WTC11 (cell line): ENCODE measurements at regions not wholly inside any gene's neighbourhood (a gene's known extent, or its start where the extent isn't known, plus 50 kb on each side); places are given as distances from the start of the nearest gene placed in this dataset.
A peak's percentile ranks its signal among the peaks of the same experiment; 100 is the strongest.

ENCODE experiments used
- ARID4B ChIP-seq: sonication (generic); formaldehyde crosslinking; IDR thresholded peaks from 2 replicates; pipeline ENCODE4 v1.8.0; 2023; ENCODE audit warnings: missing genetic modification reagents, mild to moderate bottlenecking, borderline replicate concordance
- CREM ChIP-seq: sonication (generic); formaldehyde crosslinking; IDR thresholded peaks from 2 replicates; pipeline ENCODE4 v1.8.1; 2022; ENCODE audit warnings: mild to moderate bottlenecking, missing genetic modification reagents, moderate library complexity
- ELF4 ChIP-seq: sonication (generic); formaldehyde crosslinking; IDR thresholded peaks from 2 replicates; pipeline ENCODE4 v1.8.1; 2022; ENCODE audit warnings: low read depth, mild to moderate bottlenecking, moderate library complexity, missing genetic modification reagents
- FOXP1 ChIP-seq: sonication (generic); formaldehyde crosslinking; IDR thresholded peaks from 2 replicates; pipeline ENCODE4 v1.8.0; 2022; ENCODE audit warnings: missing genetic modification reagents, mild to moderate bottlenecking, moderate library complexity, borderline replicate concordance
- KAT7 ChIP-seq: sonication (generic); formaldehyde crosslinking; IDR thresholded peaks from 2 replicates; pipeline ENCODE4 v1.8.1; 2023; ENCODE audit warnings: missing genetic modification reagents, mild to moderate bottlenecking, borderline replicate concordance
- NFE2L1 ChIP-seq: sonication (generic); formaldehyde crosslinking; IDR thresholded peaks from 2 replicates; pipeline ENCODE4 v1.8.1; 2023; ENCODE audit warnings: missing genetic modification reagents
- NR1H2 ChIP-seq: sonication (generic); formaldehyde crosslinking; IDR thresholded peaks from 2 replicates; pipeline ENCODE4 v1.9.0; 2021; ENCODE audit warnings: mild to moderate bottlenecking, moderate library complexity, missing genetic modification reagents
- RELA ChIP-seq: sonication (generic); formaldehyde crosslinking; IDR thresholded peaks from 2 replicates; pipeline ENCODE4 v1.8.1; 2022; ENCODE audit warnings: missing genetic modification reagents, mild to moderate bottlenecking, borderline replicate concordance
- SOX15 ChIP-seq: fragments of 250-450 bp; sonication (Bioruptor Pico); IDR thresholded peaks from 2 replicates; pipeline ENCODE4 v1.9.0; 2021; ENCODE audit warnings: mild to moderate bottlenecking
- ZNF263 ChIP-seq: sonication (generic); formaldehyde crosslinking; IDR thresholded peaks from 2 replicates; pipeline ENCODE4 v1.8.1; 2022; ENCODE audit warnings: low read depth, mild to moderate bottlenecking, moderate library complexity, missing genetic modification reagents
- ZNF281 ChIP-seq: sonication (generic); formaldehyde crosslinking; IDR thresholded peaks from 2 replicates; pipeline ENCODE4 v1.8.0; 2023; ENCODE audit warnings: mild to moderate bottlenecking, missing genetic modification reagents
- TF ChIP-seq, protein P1 (sequence below): sonication (generic); formaldehyde crosslinking; IDR thresholded peaks from 2 replicates; pipeline ENCODE4 v1.8.0; 2022; ENCODE audit warnings: mild to moderate bottlenecking, missing genetic modification reagents
- TF ChIP-seq, protein P2 (sequence below): sonication (generic); formaldehyde crosslinking; IDR thresholded peaks from 2 replicates; pipeline ENCODE4 v1.8.0; 2022; ENCODE audit warnings: mild to moderate bottlenecking, missing genetic modification reagents
- TF ChIP-seq, protein P3 (sequence below): sonication (generic); formaldehyde crosslinking; IDR thresholded peaks from 2 replicates; pipeline ENCODE4 v1.8.1; 2022; ENCODE audit warnings: low read depth, missing genetic modification reagents, borderline replicate concordance
- TF ChIP-seq, protein P4 (sequence below): sonication (generic); formaldehyde crosslinking; IDR thresholded peaks from 2 replicates; pipeline ENCODE4 v1.8.1; 2023; ENCODE audit warnings: mild to moderate bottlenecking, missing genetic modification reagents

- TF ChIP-seq, protein P1, sequence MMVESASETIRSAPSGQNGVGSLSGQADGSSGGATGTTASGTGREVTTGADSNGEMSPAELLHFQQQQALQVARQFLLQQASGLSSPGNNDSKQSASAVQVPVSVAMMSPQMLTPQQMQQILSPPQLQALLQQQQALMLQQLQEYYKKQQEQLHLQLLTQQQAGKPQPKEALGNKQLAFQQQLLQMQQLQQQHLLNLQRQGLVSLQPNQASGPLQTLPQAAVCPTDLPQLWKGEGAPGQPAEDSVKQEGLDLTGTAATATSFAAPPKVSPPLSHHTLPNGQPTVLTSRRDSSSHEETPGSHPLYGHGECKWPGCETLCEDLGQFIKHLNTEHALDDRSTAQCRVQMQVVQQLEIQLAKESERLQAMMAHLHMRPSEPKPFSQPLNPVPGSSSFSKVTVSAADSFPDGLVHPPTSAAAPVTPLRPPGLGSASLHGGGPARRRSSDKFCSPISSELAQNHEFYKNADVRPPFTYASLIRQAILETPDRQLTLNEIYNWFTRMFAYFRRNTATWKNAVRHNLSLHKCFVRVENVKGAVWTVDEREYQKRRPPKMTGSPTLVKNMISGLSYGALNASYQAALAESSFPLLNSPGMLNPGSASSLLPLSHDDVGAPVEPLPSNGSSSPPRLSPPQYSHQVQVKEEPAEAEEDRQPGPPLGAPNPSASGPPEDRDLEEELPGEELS (CRISPR knock-in tag): peak; percentile 71; the same call in 1 of the 2 replicates
- TF ChIP-seq NFE2L1 (CRISPR knock-in tag) (no peak), CREM (no peak), FOXP1 (CRISPR knock-in tag) (peak; percentile 50; the same call in 1 of the 2 replicates), KAT7 (CRISPR knock-in tag) (0 out of 2 replicates have a peak, but pooled peaks have one; percentile 62), SOX15 (CRISPR knock-in tag) (no peak), ELF4 (no peak), RELA (peak; percentile 85; the same call in 1 of the 2 replicates), NR1H2 (CRISPR knock-in tag) (no peak), ZNF263 (CRISPR knock-in tag) (no peak), ZNF281 (0 out of 2 replicates have a peak, but pooled peaks have one; percentile 40), ARID4B (no peak)
- TF ChIP-seq, protein P2, sequence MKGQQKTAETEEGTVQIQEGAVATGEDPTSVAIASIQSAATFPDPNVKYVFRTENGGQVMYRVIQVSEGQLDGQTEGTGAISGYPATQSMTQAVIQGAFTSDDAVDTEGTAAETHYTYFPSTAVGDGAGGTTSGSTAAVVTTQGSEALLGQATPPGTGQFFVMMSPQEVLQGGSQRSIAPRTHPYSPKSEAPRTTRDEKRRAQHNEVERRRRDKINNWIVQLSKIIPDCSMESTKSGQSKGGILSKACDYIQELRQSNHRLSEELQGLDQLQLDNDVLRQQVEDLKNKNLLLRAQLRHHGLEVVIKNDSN (CRISPR knock-in tag): peak; percentile 56; the same call in 1 of the 2 replicates
- TF ChIP-seq, protein P3, sequence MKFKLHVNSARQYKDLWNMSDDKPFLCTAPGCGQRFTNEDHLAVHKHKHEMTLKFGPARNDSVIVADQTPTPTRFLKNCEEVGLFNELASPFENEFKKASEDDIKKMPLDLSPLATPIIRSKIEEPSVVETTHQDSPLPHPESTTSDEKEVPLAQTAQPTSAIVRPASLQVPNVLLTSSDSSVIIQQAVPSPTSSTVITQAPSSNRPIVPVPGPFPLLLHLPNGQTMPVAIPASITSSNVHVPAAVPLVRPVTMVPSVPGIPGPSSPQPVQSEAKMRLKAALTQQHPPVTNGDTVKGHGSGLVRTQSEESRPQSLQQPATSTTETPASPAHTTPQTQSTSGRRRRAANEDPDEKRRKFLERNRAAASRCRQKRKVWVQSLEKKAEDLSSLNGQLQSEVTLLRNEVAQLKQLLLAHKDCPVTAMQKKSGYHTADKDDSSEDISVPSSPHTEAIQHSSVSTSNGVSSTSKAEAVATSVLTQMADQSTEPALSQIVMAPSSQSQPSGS (CRISPR knock-in tag): no peak
- TF ChIP-seq, protein P4, sequence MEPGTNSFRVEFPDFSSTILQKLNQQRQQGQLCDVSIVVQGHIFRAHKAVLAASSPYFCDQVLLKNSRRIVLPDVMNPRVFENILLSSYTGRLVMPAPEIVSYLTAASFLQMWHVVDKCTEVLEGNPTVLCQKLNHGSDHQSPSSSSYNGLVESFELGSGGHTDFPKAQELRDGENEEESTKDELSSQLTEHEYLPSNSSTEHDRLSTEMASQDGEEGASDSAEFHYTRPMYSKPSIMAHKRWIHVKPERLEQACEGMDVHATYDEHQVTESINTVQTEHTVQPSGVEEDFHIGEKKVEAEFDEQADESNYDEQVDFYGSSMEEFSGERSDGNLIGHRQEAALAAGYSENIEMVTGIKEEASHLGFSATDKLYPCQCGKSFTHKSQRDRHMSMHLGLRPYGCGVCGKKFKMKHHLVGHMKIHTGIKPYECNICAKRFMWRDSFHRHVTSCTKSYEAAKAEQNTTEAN: 0 out of 2 replicates have a peak, but pooled peaks have one; percentile 54
Observed at GRCh38 chr12:30822385-30823155, 67.8 kb upstream of the CAPRIN2 start (continued).
